NCI-H82 treated with DMSO at 0.1 percent for 48 hours (cell line): ENCODE measurements at regions not wholly inside any gene's neighbourhood (a gene's known extent, or its start where the extent isn't known, plus 50 kb on each side); places are given as distances from the start of the nearest gene placed in this dataset.

Source experiments
- DNase-seq: peaks from one replicate; lab custom pipeline; 2025; ENCODE audit not compliant: unreplicated experiment; lab: John Stamatoyannopoulos, UW

DNA sequence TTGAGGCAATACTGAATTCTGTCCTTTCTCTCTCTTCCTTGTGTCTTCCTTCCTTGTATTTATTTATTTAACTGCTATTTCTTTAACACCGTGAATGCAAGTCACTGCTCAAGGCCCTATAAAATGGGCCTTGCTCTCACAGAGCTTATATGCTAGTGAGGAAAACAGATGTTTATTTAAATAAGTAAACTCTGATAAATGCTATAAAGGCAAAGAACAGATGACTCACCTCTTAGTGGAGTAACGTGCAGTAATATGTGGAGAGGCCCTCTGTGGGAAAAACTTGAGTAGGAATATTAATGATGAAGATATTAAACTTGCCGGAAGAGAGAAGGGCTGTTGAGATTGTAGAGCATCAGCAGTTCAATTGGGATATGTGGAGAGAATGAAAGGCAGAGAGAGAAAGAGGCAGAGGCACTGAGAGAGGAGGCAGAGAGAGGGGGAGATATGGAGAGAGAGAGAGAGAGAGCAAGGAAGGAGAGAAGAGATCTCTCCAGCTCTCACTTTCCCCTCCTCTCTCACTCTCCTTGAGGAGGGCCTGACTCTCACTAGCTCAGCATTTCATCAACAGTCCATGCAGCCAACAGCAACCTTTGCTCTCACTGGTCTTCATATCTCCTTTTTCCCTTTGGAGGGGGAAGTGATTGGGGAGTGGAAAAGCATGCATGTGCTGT lies 322.2 kb downstream of the LMX1A start:
- DNase-seq = no peak

DNA sequence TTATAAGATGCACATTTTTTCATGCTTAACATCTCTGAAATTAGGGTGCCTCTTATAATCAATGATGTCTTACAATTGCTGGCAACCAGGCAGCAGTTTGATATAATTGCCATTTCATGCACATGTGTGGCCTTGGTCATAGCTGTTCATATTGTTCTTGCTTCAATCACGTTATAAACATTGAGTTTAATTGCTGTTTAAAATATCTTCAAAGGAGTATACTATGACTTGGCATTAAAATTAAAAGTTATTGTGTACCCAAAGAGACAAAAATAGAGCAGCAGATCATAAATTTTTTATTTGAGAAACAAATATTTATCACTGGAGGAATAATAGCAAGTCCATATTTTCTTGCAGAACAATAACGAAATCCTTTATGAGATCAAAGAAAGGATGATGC lies 325.5 kb downstream of the LMX1A start:
- no peak for DNase-seq

GRCh38 chr1:165025805-165026204 lies 330.7 kb downstream of the LMX1A start:
- DNase-seq = no peak

- DNase-seq = no peak
Measured at GRCh38 chr1:165014753-165015152, 341.8 kb downstream of the LMX1A start.

GRCh38 chr1:165011991-165012531 lies 344.5 kb downstream of the LMX1A start:
- no peak for DNase-seq

DNA sequence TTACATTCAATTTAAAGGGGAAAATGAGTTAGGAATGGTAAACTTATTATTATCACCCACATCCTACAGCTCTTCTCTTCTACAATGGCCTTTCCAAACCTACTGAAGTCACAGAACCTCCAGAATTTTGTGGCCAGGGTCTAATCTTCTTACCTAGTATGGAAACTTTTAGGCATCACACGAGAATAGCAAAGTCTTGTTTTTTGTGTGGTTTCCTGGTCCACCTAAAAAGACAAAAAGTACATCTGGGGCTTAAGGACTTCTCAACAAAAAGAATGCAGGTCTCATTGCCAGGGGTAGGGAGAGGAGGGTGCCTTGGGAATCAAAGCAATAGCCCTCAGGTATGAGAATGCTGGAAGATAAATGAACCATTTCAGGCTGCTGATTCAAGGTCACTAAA lies 345.3 kb downstream of the LMX1A start:
- no peak for DNase-seq

DNA sequence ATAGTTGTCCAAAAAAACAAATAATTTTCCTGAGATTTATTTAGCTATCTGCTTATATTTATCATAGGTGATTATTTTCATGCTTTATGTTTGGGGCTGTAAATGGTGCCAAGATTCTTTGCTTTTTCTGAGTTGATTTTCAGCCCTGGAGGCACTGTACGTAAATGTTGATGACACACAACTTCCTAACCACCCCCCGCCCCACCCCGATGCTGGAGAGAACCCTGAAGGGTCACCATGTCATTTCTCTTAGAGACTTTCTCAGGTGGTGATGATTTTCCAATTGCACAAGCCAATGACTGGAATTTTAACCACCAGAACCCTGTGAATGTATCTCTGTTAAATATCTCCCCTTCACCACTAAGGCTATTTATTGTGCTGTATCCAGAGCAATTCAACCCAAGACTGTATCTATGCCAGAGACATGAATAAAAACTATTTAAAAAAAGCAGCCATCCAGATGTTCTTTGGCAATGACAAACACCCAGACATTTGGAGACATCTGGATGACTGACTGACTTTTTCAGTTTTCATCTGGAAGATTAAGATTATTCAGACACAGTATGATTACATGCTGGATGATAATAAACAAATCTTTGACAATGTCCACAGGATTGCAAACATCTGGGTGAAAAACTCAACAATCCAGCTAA lies 346.0 kb downstream of the LMX1A start:
- no peak for DNase-seq

DNA sequence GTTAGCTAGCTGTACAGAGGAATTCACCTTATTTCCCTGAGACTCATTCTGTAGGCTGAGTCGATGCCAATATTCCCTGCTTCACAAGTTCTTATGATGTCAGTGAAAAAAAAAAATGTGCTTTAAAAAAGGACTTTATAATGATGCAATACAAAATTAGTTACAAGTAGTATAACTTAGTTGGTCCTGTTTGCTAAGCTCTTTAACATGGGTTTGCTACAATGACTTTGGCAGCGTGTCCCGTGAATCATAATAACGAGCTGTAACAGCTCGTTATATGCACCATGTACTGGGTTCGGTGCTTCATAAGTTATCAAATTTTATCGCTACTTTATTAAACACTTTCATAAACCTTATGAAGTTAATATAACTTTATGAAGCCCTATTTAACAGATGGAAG lies 349.7 kb downstream of the LMX1A start:
- no peak for DNase-seq

DNA sequence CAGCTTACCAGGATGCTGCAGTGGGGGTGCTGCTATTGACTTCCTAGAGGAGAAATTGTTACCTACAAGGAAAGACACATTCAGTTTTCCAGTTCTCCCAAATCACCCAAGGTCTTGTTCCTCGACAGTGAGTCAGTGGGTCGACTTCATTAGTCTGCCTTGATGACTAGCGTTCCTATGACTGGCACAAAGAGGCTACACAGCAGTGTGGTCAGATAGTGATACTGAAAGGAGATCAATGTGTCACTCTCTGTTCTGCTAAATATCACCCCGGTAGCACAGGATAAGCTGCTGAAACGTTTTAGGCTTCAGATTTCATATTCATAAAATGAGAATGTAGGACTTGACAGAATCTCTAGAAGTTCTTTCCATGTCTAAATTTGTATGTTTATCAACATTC lies 357.4 kb downstream of the LMX1A start:
- no peak for DNase-seq

- DNase-seq = no peak
Measured at GRCh38 chr1:164991763-164992314, 364.7 kb downstream of the LMX1A start.

GRCh38 chr1:164983023-164983650 lies 373.4 kb downstream of the LMX1A start:
- no peak for DNase-seq

DNA sequence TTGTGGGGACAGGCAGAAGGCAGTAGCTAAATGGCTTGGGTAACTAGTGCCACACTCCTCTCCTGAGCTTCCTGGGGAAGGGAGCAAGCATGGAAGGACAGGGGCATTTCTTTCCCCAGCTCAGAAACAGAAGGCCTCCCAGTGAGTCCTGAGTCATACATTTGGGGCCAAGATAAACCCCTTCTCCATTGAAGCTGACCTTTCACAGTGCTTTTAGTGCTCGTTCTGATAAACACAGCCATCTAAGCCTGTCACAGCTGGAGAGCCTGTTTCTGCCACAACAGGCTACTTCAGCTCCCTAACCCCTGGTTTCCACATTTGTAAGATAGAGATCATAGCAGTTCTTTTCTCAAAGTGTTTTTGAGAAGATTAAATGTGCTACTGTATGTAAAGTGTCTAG lies 374.0 kb downstream of the LMX1A start:
- no peak for DNase-seq

- DNase-seq = no peak
Measured at GRCh38 chr1:164977561-164977960, 379.0 kb downstream of the LMX1A start.

GRCh38 chr1:164971921-164972415 lies 384.5 kb downstream of the LMX1A start:
- no peak for DNase-seq

GRCh38 chr1:164971391-164971790 lies 385.1 kb downstream of the LMX1A start:
- DNase-seq = no peak

DNA sequence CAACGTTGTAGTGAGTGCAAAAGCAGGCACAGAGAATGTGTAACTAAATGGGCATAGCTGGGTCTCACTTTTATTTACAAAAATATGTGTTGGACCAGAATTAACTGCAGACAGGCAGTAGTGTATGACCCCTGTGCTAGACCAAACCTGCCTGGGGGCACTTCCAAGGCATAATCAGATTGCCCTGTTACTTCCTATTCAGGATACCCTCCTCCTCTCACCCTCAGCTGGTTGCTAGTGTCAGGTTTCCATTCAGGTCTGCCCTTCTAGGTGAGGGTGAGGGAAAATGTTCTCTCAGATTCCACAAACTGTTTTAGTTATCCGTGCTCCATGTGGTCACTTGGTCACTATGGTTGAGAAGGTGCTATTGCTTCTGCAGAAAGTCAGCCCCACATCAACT lies 387.3 kb downstream of the LMX1A start:
- DNase-seq = no peak

DNA sequence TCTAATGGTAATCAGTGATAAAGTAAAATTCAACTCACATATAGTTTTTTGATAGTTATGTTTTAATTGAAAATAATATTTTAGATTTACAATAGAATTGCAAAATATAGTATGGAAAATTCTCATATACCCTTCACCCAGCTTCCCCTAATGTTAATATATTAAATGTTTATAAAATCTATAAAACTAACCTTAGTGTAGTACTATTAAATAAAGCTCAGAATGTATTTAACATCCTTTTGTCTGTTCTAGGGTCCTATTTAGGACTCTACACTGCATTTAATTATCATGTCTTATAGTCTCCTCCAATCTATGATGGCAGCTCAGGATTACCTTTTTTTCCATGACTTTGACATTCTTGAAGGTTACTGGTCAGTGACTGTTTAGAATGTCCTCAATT lies 389.2 kb downstream of the LMX1A start:
- DNase-seq = no peak

DNA sequence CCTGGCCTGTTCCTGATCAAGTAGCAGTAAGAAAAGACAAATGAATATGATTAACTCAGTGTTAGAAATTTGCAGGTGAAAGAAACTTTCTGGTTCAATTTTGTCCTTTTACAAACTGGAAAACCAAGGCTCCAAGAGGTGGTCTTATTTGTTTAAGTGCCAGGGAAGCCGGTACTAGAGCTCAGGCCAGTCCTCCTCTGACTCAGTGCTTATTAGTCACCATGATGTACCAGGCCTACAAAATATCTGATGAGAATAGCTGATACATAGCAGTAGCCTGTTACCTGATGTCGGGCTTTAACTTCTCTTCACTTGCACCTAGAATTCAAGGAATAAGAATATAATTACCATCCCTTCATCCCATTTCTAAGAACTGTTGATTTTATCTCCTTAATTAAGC lies 394.8 kb downstream of the LMX1A start:
- no peak for DNase-seq

DNA sequence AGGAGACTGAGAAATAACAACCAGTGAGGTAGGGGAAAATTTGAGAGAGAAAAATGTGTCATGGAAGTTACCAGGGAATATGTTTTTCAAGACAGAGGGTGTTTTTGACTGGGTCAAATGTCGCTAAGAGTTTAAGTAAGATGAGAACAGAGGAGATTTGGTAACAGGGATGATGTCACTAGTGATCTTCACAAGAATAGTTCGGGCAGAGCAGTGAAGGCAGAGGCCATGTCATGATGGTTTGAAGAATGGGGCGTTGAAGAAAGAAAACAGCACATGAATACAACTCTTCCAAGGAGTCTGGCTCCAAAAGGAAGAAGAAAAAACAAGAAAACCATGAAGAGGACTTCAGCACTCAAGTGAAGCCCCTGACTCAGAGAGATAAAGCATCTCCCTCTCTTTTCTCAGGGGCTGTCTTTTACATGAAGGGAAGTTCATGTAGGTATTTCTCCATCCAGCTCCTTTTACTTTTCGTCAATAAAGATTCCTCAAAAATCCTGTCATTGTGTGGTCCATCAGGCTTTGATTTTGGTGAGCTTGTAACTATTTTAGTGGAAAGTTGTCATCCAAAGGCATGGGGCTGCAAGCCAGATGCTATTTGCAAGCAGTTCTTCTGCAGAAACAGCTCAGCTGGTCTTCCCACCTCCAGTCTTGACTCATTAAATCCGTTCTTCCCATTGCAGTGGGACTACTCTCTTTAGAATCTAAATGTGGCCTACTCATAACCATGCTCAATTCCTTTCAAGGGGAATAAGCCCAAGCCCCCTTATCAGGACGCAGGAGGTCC lies 397.3 kb downstream of the LMX1A start:
- no peak for DNase-seq

- DNase-seq = no peak
Measured at GRCh38 chr1:164953815-164954214, 394.8 kb downstream of the PBX1 start.

DNA sequence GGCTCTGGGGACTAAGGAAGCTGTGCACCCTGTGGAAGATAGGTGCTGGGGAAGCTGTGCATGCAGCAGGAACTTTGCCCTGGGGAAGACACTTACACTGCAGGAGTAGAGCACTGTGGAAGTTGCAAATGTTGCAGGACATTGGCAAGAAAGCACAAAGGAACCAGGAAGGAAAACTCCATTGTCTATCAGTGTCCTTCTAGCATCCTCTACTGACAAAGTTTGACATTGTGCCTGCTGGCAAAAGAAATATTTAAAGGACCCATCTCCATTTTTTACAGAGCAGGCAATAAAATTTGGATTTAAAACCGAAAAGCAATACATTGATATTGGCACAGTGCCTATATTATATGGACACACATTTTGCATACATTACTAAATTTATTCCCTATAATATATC lies 394.1 kb downstream of the PBX1 start:
- no peak for DNase-seq
